ENCODE measurements at regions not wholly inside any gene's neighbourhood (a gene's known extent, or its start where the extent isn't known, plus 50 kb on each side); places are given as distances from the start of the nearest gene placed in this dataset.
"Not testable (repeated sequence)": the region's sequence is repeated elsewhere in the genome, so short reads cannot be mapped to it uniquely, and the experiment has no call there.

- H2AK5ac ChIP-seq (ENCODE audit: low read length): no peak overlapping the region
- no peak overlapping the region for H4K5ac ChIP-seq (ENCODE audit: low read length)
- no peak overlapping the region for H2BK15ac ChIP-seq (replicated peaks; ENCODE audit: low read depth)
- H4K8ac ChIP-seq (ENCODE audit: low read depth, low read length): no peak overlapping the region
- H2BK120ac ChIP-seq (ENCODE audit: low read depth, low read length): no peak overlapping the region
- no peak overlapping the region for H3K56ac ChIP-seq (ENCODE audit: low read length)
- no peak overlapping the region for H3K4me2 ChIP-seq (ENCODE audit: low read length)
- DNase-seq: no peak
- no peaks in the 10 kb centered on the region for H3K79me2 ChIP-seq (ENCODE audit: control insufficient read depth, insufficient read depth, low read length)
- no peaks in the 10 kb centered on the region for H3K27me3 ChIP-seq (ENCODE audit: insufficient read depth, low read length, poor library complexity)
- no peak overlapping the region for H3K23ac ChIP-seq (ENCODE audit: low read length)
- no peaks in the 10 kb centered on the region for H3K4me1 ChIP-seq (ENCODE audit: control insufficient read depth, low read depth, low read length)
- no peak overlapping the region for H3K4ac ChIP-seq (ENCODE audit: low read depth, low read length)
- H3K36me3 ChIP-seq (ENCODE audit: control insufficient read depth, insufficient read depth, low read length): no peaks in the 10 kb centered on the region
- H3K27ac ChIP-seq (ENCODE audit: low read depth, low read length): no peak overlapping the region
- no peaks in the 10 kb centered on the region for H3K79me1 ChIP-seq (ENCODE audit: low read length)
- WGBS (ENCODE audit: extremely low coverage, insufficient coverage, low lambda C conversion rate): no CpG with 5 or more reads among the region's 2 CpGs
- H2BK5ac ChIP-seq (ENCODE audit: low read length): no peak overlapping the region
- no peak overlapping the region for H3K4me3 ChIP-seq (ENCODE audit: low read length)
- no peak overlapping the region for H3K9ac ChIP-seq (ENCODE audit: low read length)
- H3K18ac ChIP-seq (ENCODE audit: low read length): no peak overlapping the region
These were observed 868.3 kb downstream of the DNAJB9 start for GRCh38 chr7:109437957-109438356.

DNA sequence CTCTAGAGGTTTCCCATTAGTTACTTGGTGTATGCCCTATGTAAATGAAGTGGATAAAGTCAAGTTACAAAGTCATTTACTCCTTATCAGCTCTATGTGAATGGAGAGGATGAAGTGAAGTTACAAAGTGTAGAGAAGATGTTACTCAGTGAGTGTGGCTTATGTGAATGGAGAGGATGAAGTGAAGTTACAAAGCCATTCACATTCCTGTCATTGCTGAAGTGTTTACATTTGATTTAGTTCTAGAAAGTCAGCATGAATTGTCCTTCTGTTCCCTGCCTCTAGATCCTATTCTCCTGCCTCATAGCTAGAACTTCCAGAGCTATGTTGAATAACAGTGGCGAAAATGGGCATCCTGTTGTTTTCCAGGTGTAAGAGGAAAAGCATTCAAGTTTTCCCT lies 880.1 kb downstream of the DNAJB9 start:
- Histone ChIP-seq H3K4me2 (ENCODE audit: low read length) (no peak overlapping the region), H3K4me3 (ENCODE audit: low read length) (no peak overlapping the region), H3K79me1 (ENCODE audit: low read length) (no peaks in the 10 kb centered on the region), H3K18ac (ENCODE audit: low read length) (no peak overlapping the region), H2BK5ac (ENCODE audit: low read length) (no peak overlapping the region), H3K23ac (ENCODE audit: low read length) (no peak overlapping the region), H3K27ac (ENCODE audit: low read depth, low read length) (no peak overlapping the region), H3K79me2 (ENCODE audit: control insufficient read depth, insufficient read depth, low read length) (no peaks in the 10 kb centered on the region), H4K8ac (ENCODE audit: low read depth, low read length) (no peak overlapping the region), H3K56ac (ENCODE audit: low read length) (no peak overlapping the region), H4K5ac (ENCODE audit: low read length) (no peak overlapping the region), H3K27me3 (ENCODE audit: insufficient read depth, low read length, poor library complexity) (no peaks in the 10 kb centered on the region), H3K4ac (ENCODE audit: low read depth, low read length) (no peak overlapping the region), H3K4me1 (ENCODE audit: control insufficient read depth, low read depth, low read length) (no peaks in the 10 kb centered on the region), H2AK5ac (ENCODE audit: low read length) (no peak overlapping the region), H2BK15ac (replicated peaks; ENCODE audit: low read depth) (no peak overlapping the region), H3K9ac (ENCODE audit: low read length) (no peak overlapping the region), H2BK120ac (ENCODE audit: low read depth, low read length) (no peak overlapping the region), H3K36me3 (ENCODE audit: control insufficient read depth, insufficient read depth, low read length) (no peaks in the 10 kb centered on the region)
- WGBS (ENCODE audit: extremely low coverage, insufficient coverage, low lambda C conversion rate): no CpG with 5 or more reads among the region's 1 CpG
- DNase-seq: peak; percentile 56

- Histone ChIP-seq H3K27ac (ENCODE audit: low read depth, low read length) (no peak overlapping the region), H3K36me3 (ENCODE audit: control insufficient read depth, insufficient read depth, low read length) (no peaks in the 10 kb centered on the region), H4K8ac (ENCODE audit: low read depth, low read length) (no peak overlapping the region), H3K18ac (ENCODE audit: low read length) (no peak overlapping the region), H3K4me3 (ENCODE audit: low read length) (no peak overlapping the region), H3K4me1 (ENCODE audit: control insufficient read depth, low read depth, low read length) (no peaks in the 10 kb centered on the region), H4K5ac (ENCODE audit: low read length) (no peak overlapping the region), H3K4me2 (ENCODE audit: low read length) (no peak overlapping the region), H2BK15ac (replicated peaks; ENCODE audit: low read depth) (no peak overlapping the region), H2AK5ac (ENCODE audit: low read length) (no peak overlapping the region), H3K9ac (ENCODE audit: low read length) (no peak overlapping the region), H2BK120ac (ENCODE audit: low read depth, low read length) (no peak overlapping the region), H3K56ac (ENCODE audit: low read length) (no peak overlapping the region), H3K23ac (ENCODE audit: low read length) (no peak overlapping the region), H3K79me1 (ENCODE audit: low read length) (no peaks in the 10 kb centered on the region), H3K79me2 (ENCODE audit: control insufficient read depth, insufficient read depth, low read length) (no peaks in the 10 kb centered on the region), H3K27me3 (ENCODE audit: insufficient read depth, low read length, poor library complexity) (no peaks in the 10 kb centered on the region), H2BK5ac (ENCODE audit: low read length) (no peak overlapping the region), H3K4ac (ENCODE audit: low read depth, low read length) (no peak overlapping the region)
- DNase-seq: peak; percentile 23
- no CpG with 5 or more reads among the region's 3 CpGs for WGBS (ENCODE audit: extremely low coverage, insufficient coverage, low lambda C conversion rate)
These were observed 886.4 kb downstream of the DNAJB9 start for GRCh38 chr7:109456116-109456515.

DNA sequence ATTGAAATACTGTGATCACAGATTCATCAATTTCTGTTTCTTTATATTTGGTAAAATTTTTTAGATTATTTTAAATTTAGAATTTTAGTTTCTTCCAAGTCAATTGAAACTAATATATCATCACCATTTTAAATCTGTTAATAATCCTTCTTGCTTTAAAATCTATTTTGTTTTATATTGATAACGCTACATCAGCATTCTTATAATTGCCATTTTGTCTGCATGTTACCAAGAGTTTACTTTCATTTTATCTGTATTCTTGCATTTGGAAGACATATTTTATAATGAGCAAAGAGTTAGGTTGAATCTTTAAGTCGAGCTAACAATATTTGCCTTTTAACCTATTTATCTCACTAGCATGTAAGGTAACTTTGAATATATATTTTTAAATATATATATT lies 890.6 kb downstream of the DNAJB9 start:
- Histone ChIP-seq H2BK120ac (ENCODE audit: low read depth, low read length) (no peak overlapping the region), H3K18ac (ENCODE audit: low read length) (no peak overlapping the region), H3K36me3 (ENCODE audit: control insufficient read depth, insufficient read depth, low read length) (no peaks in the 10 kb centered on the region), H3K4me3 (ENCODE audit: low read length) (no peak overlapping the region), H3K79me1 (ENCODE audit: low read length) (no peaks in the 10 kb centered on the region), H4K5ac (ENCODE audit: low read length) (no peak overlapping the region), H2BK5ac (ENCODE audit: low read length) (no peak overlapping the region), H2AK5ac (ENCODE audit: low read length) (no peak overlapping the region), H3K23ac (ENCODE audit: low read length) (no peak overlapping the region), H3K27me3 (ENCODE audit: insufficient read depth, low read length, poor library complexity) (no peaks in the 10 kb centered on the region), H3K27ac (ENCODE audit: low read depth, low read length) (no peak overlapping the region), H4K8ac (ENCODE audit: low read depth, low read length) (no peak overlapping the region), H3K4me2 (ENCODE audit: low read length) (no peak overlapping the region), H3K79me2 (ENCODE audit: control insufficient read depth, insufficient read depth, low read length) (no peaks in the 10 kb centered on the region), H3K4me1 (ENCODE audit: control insufficient read depth, low read depth, low read length) (no peaks in the 10 kb centered on the region), H2BK15ac (replicated peaks; ENCODE audit: low read depth) (no peak overlapping the region), H3K9ac (ENCODE audit: low read length) (no peak overlapping the region), H3K56ac (ENCODE audit: low read length) (no peak overlapping the region), H3K4ac (ENCODE audit: low read depth, low read length) (no peak overlapping the region)
- no peak for DNase-seq
- WGBS (ENCODE audit: extremely low coverage, insufficient coverage, low lambda C conversion rate): no CpG with 5 or more reads among the region's 2 CpGs

DNA sequence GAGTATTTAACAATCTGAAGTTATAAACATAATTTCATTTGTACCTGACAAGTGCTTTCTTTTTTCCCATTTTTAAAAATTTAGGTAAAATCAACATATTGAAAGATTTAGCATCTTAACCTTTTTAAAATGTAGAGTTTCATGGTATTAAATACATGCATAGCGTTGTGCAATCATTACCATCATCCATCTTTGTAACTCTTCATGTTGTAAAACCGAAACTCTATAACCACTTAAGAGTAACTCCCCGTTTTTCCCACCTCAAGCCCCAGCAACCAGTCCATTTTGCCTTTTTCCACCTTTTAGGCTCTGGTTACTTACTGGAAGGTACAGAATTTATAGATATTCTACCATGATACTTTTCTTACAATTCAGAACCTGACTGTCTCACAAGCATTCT lies 892.5 kb downstream of the DNAJB9 start:
- no CpG with 5 or more reads among the region's 3 CpGs for WGBS (ENCODE audit: extremely low coverage, insufficient coverage, low lambda C conversion rate)
- Histone ChIP-seq H3K4me2 (ENCODE audit: low read length) (no peak overlapping the region), H3K27ac (ENCODE audit: low read depth, low read length) (no peak overlapping the region), H2AK5ac (ENCODE audit: low read length) (no peak overlapping the region), H2BK15ac (replicated peaks; ENCODE audit: low read depth) (no peak overlapping the region), H2BK5ac (ENCODE audit: low read length) (no peak overlapping the region), H3K36me3 (ENCODE audit: control insufficient read depth, insufficient read depth, low read length) (no peaks in the 10 kb centered on the region), H3K9ac (ENCODE audit: low read length) (no peak overlapping the region), H3K4me3 (ENCODE audit: low read length) (no peak overlapping the region), H3K79me2 (ENCODE audit: control insufficient read depth, insufficient read depth, low read length) (no peaks in the 10 kb centered on the region), H4K8ac (ENCODE audit: low read depth, low read length) (no peak overlapping the region), H4K5ac (ENCODE audit: low read length) (no peak overlapping the region), H3K23ac (ENCODE audit: low read length) (no peak overlapping the region), H3K18ac (ENCODE audit: low read length) (no peak overlapping the region), H2BK120ac (ENCODE audit: low read depth, low read length) (no peak overlapping the region), H3K4ac (ENCODE audit: low read depth, low read length) (no peak overlapping the region), H3K27me3 (ENCODE audit: insufficient read depth, low read length, poor library complexity) (no peaks in the 10 kb centered on the region), H3K79me1 (ENCODE audit: low read length) (no peaks in the 10 kb centered on the region), H3K56ac (ENCODE audit: low read length) (no peak overlapping the region), H3K4me1 (ENCODE audit: control insufficient read depth, low read depth, low read length) (no peaks in the 10 kb centered on the region)
- DNase-seq: no peak

GRCh38 chr7:109467729-109468128 lies 898.1 kb downstream of the DNAJB9 start:
- DNase-seq; H2BK120ac ChIP-seq (ENCODE audit: low read depth, low read length); H3K27ac ChIP-seq (ENCODE audit: low read depth, low read length); H4K5ac ChIP-seq (ENCODE audit: low read length); H3K56ac ChIP-seq (ENCODE audit: low read length); H3K4me2 ChIP-seq (ENCODE audit: low read length); H3K4me3 ChIP-seq (ENCODE audit: low read length); H3K27me3 ChIP-seq (ENCODE audit: insufficient read depth, low read length, poor library complexity); H3K9ac ChIP-seq (ENCODE audit: low read length); H3K79me1 ChIP-seq (ENCODE audit: low read length); H3K4ac ChIP-seq (ENCODE audit: low read depth, low read length); H2BK5ac ChIP-seq (ENCODE audit: low read length); H4K8ac ChIP-seq (ENCODE audit: low read depth, low read length); H3K36me3 ChIP-seq (ENCODE audit: control insufficient read depth, insufficient read depth, low read length); H3K23ac ChIP-seq (ENCODE audit: low read length); H3K18ac ChIP-seq (ENCODE audit: low read length); H2AK5ac ChIP-seq (ENCODE audit: low read length); H2BK15ac ChIP-seq (replicated peaks; ENCODE audit: low read depth); H3K4me1 ChIP-seq (ENCODE audit: control insufficient read depth, low read depth, low read length); H3K79me2 ChIP-seq (ENCODE audit: control insufficient read depth, insufficient read depth, low read length): not testable (repeated sequence)
- no CpG with 5 or more reads among the region's 4 CpGs for WGBS (ENCODE audit: extremely low coverage, insufficient coverage, low lambda C conversion rate)

All from mesendoderm (in vitro differentiated cells).